22Rv1 (cell line): ENCODE measurements at regions not wholly inside any gene's neighbourhood (a gene's known extent, or its start where the extent isn't known, plus 50 kb on each side); places are given as distances from the start of the nearest gene placed in this dataset.

Source experiments
- CTCF ChIP-seq: fragments of 450-650 bp; IDR thresholded peaks from 2 replicates; pipeline ENCODE4 v1.5.1; 2017; ENCODE audit warnings: mild to moderate bottlenecking
- ZFX ChIP-seq: fragments of 450-650 bp; IDR thresholded peaks from 2 replicates; pipeline ENCODE4 v1.6.1; 2017; ENCODE audit warnings: antibody characterized with exemption, borderline replicate concordance

- TF ChIP-seq CTCF (no peak), ZFX (no peak)
Measured at GRCh38 chr2:59885541-59885940, 667.9 kb downstream of the BCL11A start.
